BE2C (cell line): ENCODE measurements at regions not wholly inside any gene's neighbourhood (a gene's known extent, or its start where the extent isn't known, plus 50 kb on each side); places are given as distances from the start of the nearest gene placed in this dataset.

Experiments used
- DNase-seq: peaks from one replicate; pipeline ENCODE4 v3.0.0-alpha.2; 2020
- H3K27me3 ChIP-seq: fragments of 250-450 bp; sonication (Bioruptor Pico); 2 replicates; pipeline ENCODE4 v1.5.1; 2020; ENCODE audit warnings: mild to moderate bottlenecking
- H3K36me3 ChIP-seq: fragments of 250-450 bp; sonication (Bioruptor Pico); 2 replicates; pipeline ENCODE4 v1.5.1; 2020; ENCODE audit warnings: mild to moderate bottlenecking
- H3K4me1 ChIP-seq: fragments of 250-450 bp; sonication (Bioruptor Pico); 2 replicates; pipeline ENCODE4 v1.5.1; 2020
- H3K4me3 ChIP-seq: 2 replicates; pipeline ENCODE4 v1.5.1; 2011; ENCODE audit warnings: low read depth, low read length
- H3K9me3 ChIP-seq: fragments of 250-450 bp; sonication (Bioruptor Pico); 2 replicates; pipeline ENCODE4 v1.5.1; 2020
- CTCF ChIP-seq: IDR thresholded peaks from 2 replicates; pipeline ENCODE4 v1.5.1; 2012; ENCODE audit warnings: mild to moderate bottlenecking, low read depth, low read length

- TF ChIP-seq CTCF, result no peak
- Histone ChIP-seq H3K27me3 (no peaks in the 10 kb centered on the region), H3K4me1 (peaks cover 17% of the 10 kb centered on the region), H3K4me3 (no peak overlapping the region), H3K9me3 (0 out of 2 replicates have a peak, but pooled peaks cover 3% of the 10 kb centered on the region), H3K36me3 (peaks cover 62% of the 10 kb centered on the region)
- DNase-seq, result no peak
Observed at GRCh38 chr16:85180827-85181738, 68.8 kb upstream of the CIBAR2 start.

GRCh38 chr16:85181739-85182129, 69.5 kb upstream of the CIBAR2 start:
- Histone ChIP-seq H3K36me3 (peaks cover 61% of the 10 kb centered on the region), H3K4me3 (no peak overlapping the region), H3K27me3 (no peaks in the 10 kb centered on the region), H3K9me3 (0 out of 2 replicates have a peak, but pooled peaks cover 3% of the 10 kb centered on the region), H3K4me1 (peaks cover 13% of the 10 kb centered on the region)
- DNase-seq, result no peak
- TF ChIP-seq CTCF, result no peak

- no peaks in the 10 kb centered on the region for H3K27me3 ChIP-seq
Observed at GRCh38 chr16:85182286-85182685, 70.0 kb upstream of the CIBAR2 start.

GRCh38 chr16:85182774-85183173, 70.5 kb upstream of the CIBAR2 start:
- H3K9me3 ChIP-seq, result 0 out of 2 replicates have a peak, but pooled peaks cover 3% of the 10 kb centered on the region
- TF ChIP-seq CTCF, result no peak
- H3K27me3 ChIP-seq, result no peaks in the 10 kb centered on the region
- no peak overlapping the region for H3K4me3 ChIP-seq
- peaks cover 15% of the 10 kb centered on the region for H3K4me1 ChIP-seq
- no peak for DNase-seq
- peaks cover 50% of the 10 kb centered on the region for H3K36me3 ChIP-seq

More at GRCh38 chr16:85182286-85182685, 70.0 kb upstream of the CIBAR2 start:
- DNase-seq, result no peak
- Histone ChIP-seq H3K36me3 (peaks cover 55% of the 10 kb centered on the region), H3K4me1 (peaks cover 15% of the 10 kb centered on the region), H3K9me3 (0 out of 2 replicates have a peak, but pooled peaks cover 3% of the 10 kb centered on the region), H3K4me3 (no peak overlapping the region)
- no peak for TF ChIP-seq CTCF

GRCh38 chr16:85183564-85183963, 71.3 kb upstream of the CIBAR2 start:
- peaks cover 50% of the 10 kb centered on the region for H3K36me3 ChIP-seq
- H3K4me3 ChIP-seq, result no peak overlapping the region
- no peaks in the 10 kb centered on the region for H3K27me3 ChIP-seq
- H3K4me1 ChIP-seq, result peaks cover 15% of the 10 kb centered on the region
- no peak for DNase-seq
- H3K9me3 ChIP-seq, result 0 out of 2 replicates have a peak, but pooled peaks cover 3% of the 10 kb centered on the region
- TF ChIP-seq CTCF, result no peak

GRCh38 chr16:85184404-85184803, 72.1 kb upstream of the CIBAR2 start:
- DNase-seq, result no peak
- no peak overlapping the region for H3K4me3 ChIP-seq

More at GRCh38 chr16:85184404-85184803, 72.1 kb upstream of the CIBAR2 start:
- no peak for TF ChIP-seq CTCF
- Histone ChIP-seq H3K4me1 (peaks cover 15% of the 10 kb centered on the region), H3K27me3 (no peaks in the 10 kb centered on the region), H3K9me3 (0 out of 2 replicates have a peak, but pooled peaks cover 3% of the 10 kb centered on the region), H3K36me3 (peaks cover 46% of the 10 kb centered on the region)
